Upper lobe of right lung (tissue), 1 donor: ENCODE measurements at regions not wholly inside any gene's neighbourhood (a gene's known extent, or its start where the extent isn't known, plus 50 kb on each side); places are given as distances from the start of the nearest gene placed in this dataset.

Experiments used
- ATAC-seq: fragments of 200-7000 bp; cut with Tn5 transposase; one replicate; pipeline ENCODE4 v1.9.1; 2020; ENCODE audit warnings: mild to moderate bottlenecking, moderate library complexity
- DNase-seq: peaks from one replicate; pipeline ENCODE4 v3.0.0-alpha.2; 2020
- H3K27ac ChIP-seq: fragments of 200-600 bp; one replicate; pipeline ENCODE4 v1.8.0; 2022
- H3K27me3 ChIP-seq: fragments of 200-600 bp; one replicate; pipeline ENCODE4 v1.8.0; 2022; ENCODE audit warnings: mild to moderate bottlenecking
- H3K36me3 ChIP-seq: fragments of 200-600 bp; one replicate; pipeline ENCODE4 v1.8.0; 2022
- H3K4me1 ChIP-seq: fragments of 200-600 bp; one replicate; pipeline ENCODE4 v1.8.0; 2022
- H3K4me3 ChIP-seq: fragments of 200-600 bp; one replicate; pipeline ENCODE4 v1.8.0; 2022; ENCODE audit warnings: mild to moderate bottlenecking
- H3K9me3 ChIP-seq: fragments of 200-600 bp; one replicate; pipeline ENCODE4 v1.8.0; 2022
- CTCF ChIP-seq: fragments of 200-600 bp; IDR thresholded peaks from one replicate; pipeline ENCODE4 v1.8.0; 2022; ENCODE audit warnings: antibody characterized with exemption
- intact Hi-C: fragments of 100-400 bp; cut with DNase I; formaldehyde crosslinking; loops from one replicate; pipeline ENCODE4 v1.11.0; 2022
- donor health status: DM: no; HTN: yes; CAD: no; lungs with severe emphysema.

DNA sequence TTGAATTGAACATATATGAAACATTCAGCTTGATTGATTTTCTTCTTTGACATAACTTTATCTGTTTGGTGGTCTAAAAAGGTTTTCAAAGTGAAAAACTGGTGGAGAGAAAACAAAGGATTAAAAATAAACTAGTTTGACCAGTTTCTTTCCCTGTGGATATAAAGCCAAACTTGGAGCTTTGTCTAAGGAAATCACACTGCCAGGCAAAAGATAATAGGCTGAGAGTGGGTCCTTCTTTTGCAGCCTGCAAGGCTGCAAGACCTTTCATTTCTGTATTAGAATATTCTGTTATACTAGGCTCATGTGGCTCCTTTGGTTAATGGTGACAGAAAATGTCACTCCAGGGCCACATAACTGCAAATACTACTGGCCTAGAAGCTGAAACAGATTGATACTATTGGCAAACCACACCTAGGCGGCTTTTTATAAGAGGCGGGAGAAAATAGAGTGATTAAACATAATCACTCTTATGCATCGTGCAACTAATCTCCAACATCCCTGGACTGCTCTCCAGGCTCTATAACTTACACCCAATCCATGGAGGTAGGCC lies 129.1 kb upstream of the ZNF462 start:
- no peaks in the 10 kb centered on the region for H3K36me3 ChIP-seq
- intact Hi-C loops = no loop called here
- no peak overlapping the region for H3K4me3 ChIP-seq
- no peak overlapping the region for H3K27ac ChIP-seq
- TF ChIP-seq CTCF = no peak
- H3K27me3 ChIP-seq = no peaks in the 10 kb centered on the region
- ATAC-seq = no peak
- no peaks in the 10 kb centered on the region for H3K4me1 ChIP-seq
- H3K9me3 ChIP-seq = no peaks in the 10 kb centered on the region
- no peak for DNase-seq

DNA sequence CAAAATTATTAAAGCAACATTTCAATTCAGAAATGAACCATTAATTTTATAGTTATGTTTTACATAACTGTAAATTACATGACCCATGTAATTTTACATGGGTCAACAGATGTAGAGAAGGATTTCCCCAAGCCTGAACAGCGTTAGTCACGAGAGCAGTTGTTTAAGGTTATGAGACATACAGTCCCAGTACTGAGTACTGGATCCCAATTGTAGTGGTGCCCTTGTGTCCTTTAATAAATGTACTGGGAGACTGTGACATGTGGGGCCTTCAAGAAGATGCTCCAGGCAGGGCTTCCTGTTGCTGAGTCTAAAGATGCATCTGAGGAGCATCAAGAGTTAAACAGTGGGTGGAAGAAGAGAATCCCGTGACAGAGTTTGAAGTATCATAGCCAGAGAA lies 125.5 kb upstream of the ZNF462 start:
- no peak for DNase-seq
- no peak overlapping the region for H3K4me3 ChIP-seq

GRCh38 chr9:106738109-106738508 lies 124.9 kb upstream of the ZNF462 start:
- H3K27me3 ChIP-seq = no peaks in the 10 kb centered on the region
- TF ChIP-seq CTCF = no peak
- no peaks in the 10 kb centered on the region for H3K36me3 ChIP-seq
- no peak overlapping the region for H3K4me3 ChIP-seq
- no peaks in the 10 kb centered on the region for H3K4me1 ChIP-seq
- ATAC-seq (no peak), DNase-seq (no peak)
- H3K9me3 ChIP-seq = no peaks in the 10 kb centered on the region
- no peak overlapping the region for H3K27ac ChIP-seq
- intact Hi-C loops = no loop called here

More for the DNA sequence above, 125.5 kb upstream of the ZNF462 start:
- Histone ChIP-seq H3K27ac (no peak overlapping the region), H3K36me3 (no peaks in the 10 kb centered on the region), H3K4me1 (no peaks in the 10 kb centered on the region), H3K9me3 (no peaks in the 10 kb centered on the region), H3K27me3 (no peaks in the 10 kb centered on the region)
- intact Hi-C loops = no loop called here
- no peak for TF ChIP-seq CTCF
- ATAC-seq = no peak

DNA sequence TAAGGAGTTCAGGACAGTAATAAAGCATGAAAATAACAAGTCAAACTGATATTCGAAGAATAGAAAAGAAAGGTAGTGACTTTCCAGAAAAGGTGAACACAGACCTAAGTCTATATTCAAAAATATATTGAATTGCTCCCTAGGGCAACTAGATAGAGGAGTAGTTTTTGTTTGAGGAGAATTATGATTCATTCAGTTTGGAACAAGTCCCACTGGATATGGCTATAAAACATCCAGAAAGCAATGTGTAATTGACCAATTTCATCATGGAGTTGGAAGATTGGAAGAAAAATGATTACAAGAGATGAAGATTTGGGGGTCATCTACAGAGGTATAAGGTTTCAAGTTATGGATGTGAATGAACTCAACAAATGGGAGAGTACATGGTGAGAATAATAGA lies 117.5 kb upstream of the ZNF462 start:
- Histone ChIP-seq H3K27ac (no peak overlapping the region), H3K4me1 (no peaks in the 10 kb centered on the region), H3K27me3 (no peaks in the 10 kb centered on the region), H3K9me3 (no peaks in the 10 kb centered on the region), H3K4me3 (no peak overlapping the region), H3K36me3 (no peaks in the 10 kb centered on the region)
- TF ChIP-seq CTCF = no peak
- intact Hi-C loops = no loop called here
- DNase-seq = no peak
- no peak for ATAC-seq

DNA sequence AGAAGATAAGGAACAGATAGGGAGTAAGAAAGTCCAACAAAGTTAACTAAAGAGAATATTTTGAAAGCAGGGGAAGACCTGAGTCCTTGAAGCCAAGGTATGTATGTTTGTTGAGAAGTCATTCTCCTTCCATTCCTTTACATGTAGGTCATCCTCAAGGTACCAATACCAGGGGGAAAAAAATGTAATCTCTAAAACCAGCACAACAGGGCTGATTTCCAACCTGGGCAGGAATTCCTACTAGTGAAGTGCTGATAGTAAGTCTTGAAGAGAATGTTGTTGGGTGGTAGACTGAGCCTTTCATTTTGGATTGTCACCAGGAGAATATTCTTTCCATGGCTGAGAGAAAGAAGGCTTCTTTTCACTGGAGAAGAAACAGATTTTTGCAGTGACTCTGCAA lies 117.1 kb upstream of the ZNF462 start:
- intact Hi-C loops = no loop called here

More for the DNA sequence above, 117.1 kb upstream of the ZNF462 start:
- Histone ChIP-seq H3K4me1 (no peaks in the 10 kb centered on the region), H3K27ac (no peak overlapping the region), H3K36me3 (no peaks in the 10 kb centered on the region), H3K4me3 (no peak overlapping the region), H3K27me3 (no peaks in the 10 kb centered on the region), H3K9me3 (no peaks in the 10 kb centered on the region)
- DNase-seq (no peak), ATAC-seq (peak; percentile 33)
- no peak for TF ChIP-seq CTCF
